ENCODE measurements at regions not wholly inside any gene's neighbourhood (a gene's known extent, or its start where the extent isn't known, plus 50 kb on each side); places are given as distances from the start of the nearest gene placed in this dataset.
A peak's percentile ranks its signal among the peaks of the same experiment; 100 is the strongest.
"Not testable (repeated sequence)": the region's sequence is repeated elsewhere in the genome, so short reads cannot be mapped to it uniquely, and the experiment has no call there.

- Histone ChIP-seq H3K36me3 (no peaks in the 10 kb centered on the region), H3K4me3 (no peak overlapping the region), H3K27me3 (no peaks in the 10 kb centered on the region), H3K27ac (no peak overlapping the region), H3K9me3 (no peaks in the 10 kb centered on the region), H3K4me1 (peaks cover 0 to 12% (median 2%) of the 10 kb centered on the region in 3 donors)
- intact Hi-C loops (cut with DNase I), result no loop called here
- TF ChIP-seq CTCF (IDR thresholded peaks at IDR 0.05), result no peak
- no peak for TF ChIP-seq POLR2A (IDR thresholded peaks at IDR 0.05)
- DNase-seq, result no peak
- WGBS, 2 donors, result 90 to 91% methylated on average over 5 of the region's 5 CpGs
Measured at GRCh38 chr7:16963044-16963443, 81.3 kb upstream of the AGR3 start.

DNA sequence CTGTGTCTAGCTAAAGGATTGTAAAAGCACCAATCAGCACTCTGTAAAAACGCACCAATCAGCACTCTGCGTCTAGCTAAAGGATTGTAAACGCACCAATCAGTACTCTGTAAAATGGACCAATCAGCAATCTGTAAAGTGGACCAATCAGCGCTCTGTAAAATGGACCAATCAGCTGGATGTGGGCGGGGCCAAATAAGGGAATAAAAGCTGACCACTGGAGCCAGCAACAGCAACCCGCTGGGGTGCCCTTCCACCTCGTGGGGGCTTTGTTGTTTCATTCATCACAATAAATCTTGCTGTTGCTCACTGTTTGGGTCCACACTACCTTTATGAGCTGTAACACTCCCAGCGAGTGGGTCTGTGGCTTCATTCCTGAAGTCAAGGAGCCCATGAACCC, 83.9 kb upstream of the AGR3 start:
- 80 to 86% methylated on average over 7 of the region's 8 CpGs for WGBS, 2 donors
- H3K4me1 ChIP-seq, result peaks cover 0 to 15% (median 2%) of the 10 kb centered on the region in 3 donors
- intact Hi-C loops (cut with DNase I); H3K36me3 ChIP-seq; H3K27me3 ChIP-seq; H3K27ac ChIP-seq; H3K9me3 ChIP-seq; DNase-seq; H3K4me3 ChIP-seq: not testable (repeated sequence)

DNA sequence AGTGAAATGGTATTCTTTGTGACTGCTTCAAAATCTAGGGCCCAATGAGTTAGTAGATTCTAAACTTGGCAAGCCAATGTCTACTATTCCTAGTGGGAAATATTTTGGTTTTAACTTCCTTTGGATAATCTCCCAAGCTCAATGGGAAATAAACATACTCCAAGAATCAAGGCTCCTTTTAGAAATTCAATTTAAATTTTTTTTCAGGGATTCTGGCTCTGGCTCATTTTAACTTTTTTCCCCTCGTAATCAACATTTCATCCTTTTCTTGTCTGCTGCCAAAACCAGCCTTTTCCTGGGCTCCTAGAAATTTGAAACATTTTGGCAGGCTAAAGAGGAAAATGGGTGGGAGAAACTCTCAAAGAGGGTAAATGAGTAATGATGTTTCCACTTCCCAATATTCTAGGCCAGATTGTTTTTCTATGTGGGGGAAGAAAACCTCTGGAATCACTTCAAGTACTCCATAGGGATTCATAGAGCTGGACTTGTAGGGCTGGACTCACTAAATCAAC, 85.6 kb upstream of the AGR3 start:
- peak overlapping the region in 2 of 4 donors; percentile 14 to 16 for H3K27ac ChIP-seq
- intact Hi-C loops (cut with DNase I), result no loop called here
- no peaks in the 10 kb centered on the region for H3K9me3 ChIP-seq
- no peak for TF ChIP-seq POLR2A (IDR thresholded peaks at IDR 0.05)
- no peak for TF ChIP-seq CTCF (IDR thresholded peaks at IDR 0.05)
- peaks cover 0 to 11% (median 2%) of the 10 kb centered on the region in 3 donors for H3K4me1 ChIP-seq
- no peaks in the 10 kb centered on the region for H3K36me3 ChIP-seq
- H3K4me3 ChIP-seq, result no peak overlapping the region
- no peak for DNase-seq
- WGBS, 2 donors, result 21 to 63% methylated on average over 1 of the region's 1 CpG
- no peaks in the 10 kb centered on the region for H3K27me3 ChIP-seq

- H3K27ac ChIP-seq, result no peak overlapping the region
- 81 to 86% methylated on average over 9 of the region's 9 CpGs for WGBS, 2 donors
- H3K36me3 ChIP-seq, result no peaks in the 10 kb centered on the region
- DNase-seq, result no peak
- H3K27me3 ChIP-seq, result no peaks in the 10 kb centered on the region
- intact Hi-C loops (cut with DNase I), result no loop called here
- peaks cover 0 to 11% (median 2%) of the 10 kb centered on the region in 3 donors for H3K4me1 ChIP-seq
- no peak overlapping the region for H3K4me3 ChIP-seq
- no peak for TF ChIP-seq POLR2A (IDR thresholded peaks at IDR 0.05)
- TF ChIP-seq CTCF (IDR thresholded peaks at IDR 0.05), result no peak
- no peaks in the 10 kb centered on the region for H3K9me3 ChIP-seq
Measured at GRCh38 chr7:16970732-16971482, 89.1 kb upstream of the AGR3 start.

- no peak for DNase-seq
- WGBS, 2 donors, result 33 to 67% methylated on average over 1 of the region's 1 CpG
Measured at GRCh38 chr7:16975712-16976111, 93.9 kb upstream of the AGR3 start.

More at GRCh38 chr7:16975712-16976111, 93.9 kb upstream of the AGR3 start:
- Histone ChIP-seq H3K9me3 (no peaks in the 10 kb centered on the region), H3K27ac (no peak overlapping the region), H3K36me3 (no peaks in the 10 kb centered on the region), H3K4me3 (no peak overlapping the region), H3K27me3 (no peaks in the 10 kb centered on the region), H3K4me1 (peaks cover 4 to 25% (median 11%) of the 10 kb centered on the region in 3 donors)
- TF ChIP-seq POLR2A (IDR thresholded peaks at IDR 0.05) (no peak), CTCF (IDR thresholded peaks at IDR 0.05) (no peak)
- intact Hi-C loops (cut with DNase I), result no loop called here
